ENCODE measurements at regions not wholly inside any gene's neighbourhood (a gene's known extent, or its start where the extent isn't known, plus 50 kb on each side); places are given as distances from the start of the nearest gene placed in this dataset.

- H3K27me3 ChIP-seq (ENCODE audit: control insufficient read depth, insufficient read depth, low read length) = no peaks in the 10 kb centered on the region
- no peak overlapping the region for H3K4me3 ChIP-seq (ENCODE audit: low read depth, low read length)
- no peak for DNase-seq (ENCODE audit: low read depth)
- TF ChIP-seq, protein P1, sequence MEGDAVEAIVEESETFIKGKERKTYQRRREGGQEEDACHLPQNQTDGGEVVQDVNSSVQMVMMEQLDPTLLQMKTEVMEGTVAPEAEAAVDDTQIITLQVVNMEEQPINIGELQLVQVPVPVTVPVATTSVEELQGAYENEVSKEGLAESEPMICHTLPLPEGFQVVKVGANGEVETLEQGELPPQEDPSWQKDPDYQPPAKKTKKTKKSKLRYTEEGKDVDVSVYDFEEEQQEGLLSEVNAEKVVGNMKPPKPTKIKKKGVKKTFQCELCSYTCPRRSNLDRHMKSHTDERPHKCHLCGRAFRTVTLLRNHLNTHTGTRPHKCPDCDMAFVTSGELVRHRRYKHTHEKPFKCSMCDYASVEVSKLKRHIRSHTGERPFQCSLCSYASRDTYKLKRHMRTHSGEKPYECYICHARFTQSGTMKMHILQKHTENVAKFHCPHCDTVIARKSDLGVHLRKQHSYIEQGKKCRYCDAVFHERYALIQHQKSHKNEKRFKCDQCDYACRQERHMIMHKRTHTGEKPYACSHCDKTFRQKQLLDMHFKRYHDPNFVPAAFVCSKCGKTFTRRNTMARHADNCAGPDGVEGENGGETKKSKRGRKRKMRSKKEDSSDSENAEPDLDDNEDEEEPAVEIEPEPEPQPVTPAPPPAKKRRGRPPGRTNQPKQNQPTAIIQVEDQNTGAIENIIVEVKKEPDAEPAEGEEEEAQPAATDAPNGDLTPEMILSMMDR (IDR thresholded peaks at IDR 0.05; ENCODE audit: insufficient read depth, low read length, poor library complexity, severe bottlenecking) = no peak
- H3K36me3 ChIP-seq (ENCODE audit: control insufficient read depth, insufficient read depth, low read length) = no peaks in the 10 kb centered on the region
Measured at GRCh38 chr6:12221856-12222255, 68.3 kb upstream of the EDN1 start.

DNA sequence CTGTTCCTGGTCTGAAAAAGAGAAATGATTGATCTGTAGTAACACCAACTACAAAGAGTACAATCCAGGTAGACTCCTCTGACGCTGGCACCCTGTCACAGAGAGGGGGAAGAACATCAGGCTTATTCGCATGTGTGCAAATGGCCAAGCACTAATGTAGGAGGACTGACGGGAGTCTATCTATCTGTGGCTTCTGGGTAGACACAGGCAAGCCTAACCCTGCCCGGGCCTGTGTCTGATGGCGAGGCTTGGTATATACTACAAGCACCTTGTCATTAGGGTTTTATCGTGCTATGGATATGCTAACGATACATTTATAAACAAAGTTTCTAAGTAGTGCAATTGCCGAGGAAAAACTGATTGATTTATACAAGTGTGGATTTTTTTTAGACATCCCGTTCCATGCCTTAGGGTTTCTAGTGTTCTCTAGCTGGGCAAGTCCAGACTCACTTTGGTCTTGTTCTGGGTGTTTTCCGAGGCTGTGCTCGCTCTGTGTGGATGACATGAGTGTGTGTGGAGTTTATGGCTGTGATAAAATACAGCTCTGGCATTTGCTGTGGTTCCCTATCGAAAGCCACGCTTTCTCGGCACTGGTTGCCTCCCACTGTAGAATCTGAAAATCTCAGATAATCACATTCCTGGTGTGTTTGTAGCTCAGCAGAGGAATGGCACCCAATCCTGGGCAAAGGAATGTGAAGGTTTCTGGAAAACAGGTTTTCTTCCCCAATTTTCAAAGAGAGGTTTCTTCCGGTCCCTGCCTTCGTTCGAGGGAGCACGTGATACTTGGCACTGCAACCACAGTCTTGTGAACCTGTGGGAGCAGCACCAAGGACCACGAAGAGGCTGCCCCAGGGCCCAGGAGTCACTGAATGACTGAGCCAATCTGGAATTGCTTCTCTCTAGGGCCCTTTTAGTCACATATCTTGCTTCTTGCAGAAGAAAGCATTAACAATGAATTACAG is 67.5 kb upstream of the EDN1 start:
- DNase-seq (ENCODE audit: low read depth) = no peak
- Histone ChIP-seq H3K4me3 (ENCODE audit: low read depth, low read length) (no peak overlapping the region), H3K27me3 (ENCODE audit: control insufficient read depth, insufficient read depth, low read length) (no peaks in the 10 kb centered on the region), H3K36me3 (ENCODE audit: control insufficient read depth, insufficient read depth, low read length) (no peaks in the 10 kb centered on the region)
- TF ChIP-seq, protein P1 (IDR thresholded peaks at IDR 0.05; ENCODE audit: insufficient read depth, low read length, poor library complexity, severe bottlenecking) = no peak

GRCh38 chr6:12223383-12223782 is 66.8 kb upstream of the EDN1 start:
- Histone ChIP-seq H3K27me3 (ENCODE audit: control insufficient read depth, insufficient read depth, low read length) (no peaks in the 10 kb centered on the region), H3K4me3 (ENCODE audit: low read depth, low read length) (no peak overlapping the region), H3K36me3 (ENCODE audit: control insufficient read depth, insufficient read depth, low read length) (no peaks in the 10 kb centered on the region)
- DNase-seq (ENCODE audit: low read depth) = no peak
- TF ChIP-seq, protein P1 (IDR thresholded peaks at IDR 0.05; ENCODE audit: insufficient read depth, low read length, poor library complexity, severe bottlenecking) = no peak

- TF ChIP-seq, protein P1 (IDR thresholded peaks at IDR 0.05; ENCODE audit: insufficient read depth, low read length, poor library complexity, severe bottlenecking) = no peak
- Histone ChIP-seq H3K27me3 (ENCODE audit: control insufficient read depth, insufficient read depth, low read length) (no peaks in the 10 kb centered on the region), H3K4me3 (ENCODE audit: low read depth, low read length) (no peak overlapping the region), H3K36me3 (ENCODE audit: control insufficient read depth, insufficient read depth, low read length) (no peaks in the 10 kb centered on the region)
- no peak for DNase-seq (ENCODE audit: low read depth)
Measured at GRCh38 chr6:12224251-12224650, 65.9 kb upstream of the EDN1 start.

DNA sequence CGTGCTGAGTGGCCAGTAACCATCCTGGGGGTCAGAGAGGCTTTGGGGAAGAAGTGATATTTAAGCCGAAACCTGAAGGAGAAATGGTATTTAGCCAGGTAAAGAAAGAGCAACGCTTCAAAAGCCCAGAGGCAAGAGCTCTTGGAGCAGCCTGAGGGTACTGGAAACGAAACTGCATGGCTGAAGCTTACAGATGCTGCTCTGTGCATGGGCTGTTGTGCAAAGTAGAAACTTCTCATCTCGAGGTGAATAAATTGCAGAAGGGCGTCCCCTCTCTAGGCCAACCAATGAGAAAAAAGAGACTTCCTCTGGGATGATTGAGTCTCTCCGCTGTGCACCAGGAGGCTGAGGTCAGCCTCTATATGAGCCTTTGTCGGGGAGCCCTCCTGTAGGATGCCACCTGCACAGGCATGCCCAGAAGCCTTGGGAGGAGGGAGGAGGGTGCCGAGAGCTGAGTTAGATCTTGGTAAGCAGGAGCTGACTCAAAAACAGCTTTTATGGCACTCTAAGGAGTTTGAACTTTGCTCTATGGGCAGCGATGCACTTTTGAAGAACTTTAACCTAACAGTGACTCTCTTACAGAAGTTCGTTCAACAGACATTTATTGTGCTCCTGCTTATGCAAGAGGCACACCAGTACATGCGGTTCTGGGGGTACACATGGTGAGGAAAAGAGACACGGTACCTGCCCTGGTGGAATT is 61.6 kb upstream of the EDN1 start:
- Histone ChIP-seq H3K27me3 (ENCODE audit: control insufficient read depth, insufficient read depth, low read length) (no peaks in the 10 kb centered on the region), H3K36me3 (ENCODE audit: control insufficient read depth, insufficient read depth, low read length) (no peaks in the 10 kb centered on the region), H3K4me3 (ENCODE audit: low read depth, low read length) (no peak overlapping the region)
- no peak for DNase-seq (ENCODE audit: low read depth)
- TF ChIP-seq, protein P1 (IDR thresholded peaks at IDR 0.05; ENCODE audit: insufficient read depth, low read length, poor library complexity, severe bottlenecking) = no peak
